Stimulated activated CD4-positive, alpha-beta T cell treated with anti-CD3 and anti-CD28 coated beads, Interleukin-15, amount 100 ng/mL, for 48 hours (primary cell): ENCODE measurements at regions not wholly inside any gene's neighbourhood (a gene's known extent, or its start where the extent isn't known, plus 50 kb on each side); places are given as distances from the start of the nearest gene placed in this dataset.
"Not testable (repeated sequence)": the region's sequence is repeated elsewhere in the genome, so short reads cannot be mapped to it uniquely, and the experiment has no call there.

ENCODE experiments used
- DNase-seq, 2 donors: peaks; one replicate each; pipeline ENCODE4 v3.0.0-alpha.2; 2020; ENCODE audit warnings: low read depth in 2 of 2

DNA sequence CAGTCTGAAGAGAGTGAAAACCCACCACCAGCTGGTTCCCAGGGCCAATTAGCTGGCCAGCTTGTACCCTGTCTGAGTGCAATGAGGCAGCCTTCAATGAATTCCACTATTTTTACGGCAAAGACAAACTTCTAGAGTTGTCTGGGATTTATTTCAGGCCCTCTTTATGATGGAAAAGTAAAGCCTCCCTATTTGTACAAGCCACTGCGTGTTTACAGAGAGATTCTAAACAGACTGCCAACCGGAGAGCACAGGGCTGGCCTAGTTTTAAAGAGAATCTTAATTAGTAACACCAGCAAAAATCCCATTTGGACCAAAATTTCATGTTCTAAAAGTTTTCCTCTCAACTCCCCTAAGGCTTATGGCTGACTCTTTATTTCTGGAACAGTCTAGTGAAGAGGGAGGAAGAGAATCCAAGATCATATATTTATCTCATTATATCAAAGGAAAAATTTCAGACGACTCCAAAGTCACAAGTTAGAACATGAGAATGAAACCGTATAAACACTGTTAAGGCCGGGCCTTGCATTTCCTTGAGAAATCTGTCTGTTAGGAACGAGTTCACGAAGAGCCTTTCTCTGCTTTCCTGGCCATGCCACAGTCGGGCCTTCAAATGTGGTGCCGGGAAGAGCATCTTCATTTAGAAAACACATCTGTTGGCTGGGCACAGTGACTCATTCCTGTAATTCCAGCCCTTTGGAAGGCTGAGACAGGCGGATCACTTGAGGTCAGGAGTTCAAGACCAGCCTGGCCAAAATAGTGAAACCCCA, 724.6 kb upstream of the NRP1 start:
- DNase-seq: no peak

DNA sequence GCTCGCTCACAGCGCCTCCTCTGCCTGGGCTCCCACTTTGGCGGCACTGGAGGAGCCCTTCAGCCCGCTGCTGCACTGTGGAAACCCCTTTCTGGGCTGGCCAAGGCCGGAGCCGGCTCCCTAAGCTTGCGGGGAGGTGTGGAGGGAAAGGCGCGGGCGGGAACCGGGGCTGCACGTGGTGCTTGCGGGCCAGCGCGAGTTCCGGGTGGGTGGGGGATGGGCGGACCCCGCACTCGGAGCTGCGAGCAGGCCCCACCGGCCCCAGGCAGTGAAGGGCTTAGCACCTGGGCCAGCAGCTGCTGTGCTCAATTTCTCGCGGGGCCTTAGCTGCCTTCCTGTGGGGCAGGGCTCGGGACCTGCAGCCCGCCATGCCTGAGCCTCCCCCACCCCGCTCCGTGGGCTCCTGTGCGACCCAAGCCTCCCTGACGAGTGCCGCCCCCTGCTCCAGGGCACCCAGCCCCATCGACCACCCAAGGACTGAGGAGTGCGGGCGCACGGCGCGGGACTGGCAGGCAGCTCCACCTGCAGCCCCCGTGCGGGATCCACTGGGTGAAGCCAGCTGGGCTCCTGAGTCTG, 721.0 kb upstream of the NRP1 start:
- DNase-seq: not testable (repeated sequence)

DNA sequence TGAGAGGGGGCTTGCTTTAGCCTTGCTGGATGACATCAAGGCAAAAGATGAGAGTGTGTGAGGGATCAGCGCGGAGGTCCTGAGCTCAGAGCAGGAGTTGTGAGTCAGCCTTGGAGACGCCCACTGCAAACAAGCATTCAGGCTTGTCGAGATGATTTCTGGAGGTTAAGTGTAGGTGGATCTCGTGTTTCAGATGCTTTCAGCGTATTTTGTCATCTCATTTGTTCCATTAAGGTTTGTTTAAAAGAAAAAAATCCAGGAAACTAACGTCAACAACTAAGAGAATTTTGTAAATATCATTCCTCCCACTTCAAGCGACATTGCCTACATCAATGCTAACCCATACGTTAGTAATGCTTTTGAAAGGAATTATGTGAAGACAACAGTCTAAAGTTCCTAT, 715.4 kb upstream of the NRP1 start:
- peak; percentile 3 to 19 for DNase-seq

DNA sequence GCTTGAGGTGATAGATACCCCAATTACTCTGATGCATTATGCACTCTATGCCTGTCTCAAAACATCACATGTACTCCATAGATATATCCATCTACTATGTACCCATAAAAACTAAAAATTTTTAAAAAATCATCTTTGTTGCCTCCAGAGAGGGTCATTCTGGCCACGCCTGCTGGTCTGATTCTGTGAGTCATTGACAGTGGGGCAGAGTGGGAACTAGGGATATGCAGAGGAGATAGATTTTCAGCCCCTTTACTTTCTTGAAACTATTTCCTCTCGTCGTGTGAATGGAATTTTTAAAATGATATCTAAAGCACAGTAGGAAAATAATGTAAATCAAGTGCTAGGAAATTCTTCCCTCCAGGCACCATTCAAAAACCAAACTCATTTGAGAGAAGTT, 715.0 kb upstream of the NRP1 start:
- no peak for DNase-seq

DNA sequence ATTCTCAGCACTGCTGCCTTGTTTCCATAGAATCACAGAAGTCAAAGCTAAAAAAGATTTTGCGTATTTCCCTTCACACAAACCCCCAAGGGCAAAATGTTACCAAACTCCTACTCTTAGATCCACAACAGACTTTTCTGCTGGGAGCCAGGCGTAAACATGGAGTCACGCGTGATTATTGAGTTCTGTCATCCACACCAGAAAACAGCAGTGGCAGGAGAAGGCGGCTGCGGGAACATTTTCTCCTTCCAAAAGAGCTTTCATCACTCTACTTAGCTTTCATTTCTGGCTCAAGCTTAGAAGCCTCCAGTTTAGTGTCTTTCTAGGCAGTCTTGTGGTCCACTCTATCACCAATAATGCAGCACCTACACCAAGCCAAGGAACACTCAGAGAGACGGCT, 712.9 kb upstream of the NRP1 start:
- DNase-seq: no peak

DNA sequence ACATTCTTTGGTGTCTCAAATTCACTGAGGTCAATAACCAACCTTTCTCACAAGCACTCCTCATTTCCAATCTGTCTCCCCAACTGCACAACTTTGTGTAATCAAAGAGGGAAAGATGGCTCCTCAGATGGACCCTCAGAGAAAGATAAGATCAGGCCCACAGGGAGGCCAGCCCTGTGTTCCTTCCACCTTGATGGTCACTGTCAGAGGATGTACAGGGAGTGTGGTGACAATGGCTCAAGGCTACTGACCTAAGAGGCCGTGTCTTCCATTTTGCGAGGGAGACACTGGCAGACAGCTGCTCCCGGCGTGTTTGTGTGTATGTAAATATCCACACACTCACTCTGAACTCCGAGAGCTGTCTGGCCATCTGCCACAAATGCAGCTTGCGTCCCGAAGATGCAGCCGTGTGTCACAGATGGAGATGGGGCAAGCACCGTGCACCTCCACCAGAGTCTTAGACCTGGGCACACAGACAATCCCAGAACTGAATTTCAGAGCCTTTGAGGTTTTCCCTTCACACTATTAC, 712.1 kb upstream of the NRP1 start:
- DNase-seq: no peak

DNA sequence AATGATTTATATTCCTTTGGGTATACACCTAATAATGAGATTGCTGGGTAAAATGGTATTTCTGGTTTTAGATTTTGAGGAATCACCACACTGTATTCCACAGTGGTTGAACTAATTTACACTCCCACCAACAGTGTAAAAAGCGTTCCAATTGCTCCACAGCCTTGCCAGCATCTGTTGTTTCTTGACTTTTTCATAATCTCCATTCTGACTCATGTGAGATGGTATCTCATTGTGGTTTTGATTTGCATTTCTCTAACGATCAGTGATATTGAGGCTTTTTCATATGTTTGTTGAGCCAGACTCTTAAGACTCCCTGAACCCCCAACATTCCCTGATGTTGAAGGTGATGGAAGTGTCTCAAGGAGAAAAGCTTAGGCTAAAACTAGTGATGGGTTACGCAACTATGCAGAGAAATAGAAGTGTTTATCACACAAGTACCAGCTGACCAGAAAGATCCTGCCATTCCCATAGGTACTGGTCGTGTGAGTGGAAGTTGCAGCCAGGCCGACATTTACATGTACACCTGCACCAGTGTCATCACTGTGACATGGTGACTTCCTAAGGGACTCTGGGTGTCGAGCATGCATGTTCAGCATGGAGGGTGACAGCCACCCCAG, 711.2 kb upstream of the NRP1 start:
- DNase-seq: no peak

DNA sequence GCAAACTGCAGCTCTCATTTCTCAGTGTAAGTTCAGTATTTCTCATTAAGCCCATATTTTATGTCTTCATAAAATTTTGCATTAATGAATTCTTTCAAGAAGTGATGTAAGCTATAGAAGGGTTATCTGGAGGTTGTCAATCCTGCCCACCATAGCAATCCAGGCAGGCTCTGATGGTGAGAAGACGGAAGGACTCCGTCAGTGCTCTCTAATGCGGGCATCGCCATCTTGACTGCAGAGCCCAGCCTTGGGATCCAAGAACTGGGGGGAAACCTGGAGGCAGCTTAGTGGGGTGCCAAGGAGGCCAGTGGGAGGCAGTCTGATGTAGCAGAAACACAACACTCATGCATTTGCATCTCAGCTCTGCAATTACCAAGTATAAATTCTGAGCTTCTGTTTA, 707.4 kb upstream of the NRP1 start:
- DNase-seq: no peak

DNA sequence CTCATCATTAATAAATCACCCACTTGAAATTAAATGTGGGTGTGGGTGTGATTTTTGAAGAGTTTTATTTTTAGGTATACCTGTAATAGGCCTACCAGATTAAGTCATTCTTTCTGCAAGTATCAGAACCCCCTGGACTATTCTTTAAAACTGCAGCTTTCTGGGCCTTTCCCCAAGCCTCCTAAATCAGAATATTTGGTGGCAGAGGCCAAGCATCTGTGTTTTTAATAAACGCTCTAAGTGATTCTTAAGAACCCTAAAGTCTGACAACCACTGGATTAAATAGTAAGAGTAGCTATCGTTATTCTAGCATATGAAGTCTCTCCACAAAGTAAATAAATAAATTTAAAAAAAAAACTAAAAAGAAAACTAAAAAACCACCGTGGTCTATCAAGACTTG, 703.0 kb upstream of the NRP1 start:
- DNase-seq: no peak

DNA sequence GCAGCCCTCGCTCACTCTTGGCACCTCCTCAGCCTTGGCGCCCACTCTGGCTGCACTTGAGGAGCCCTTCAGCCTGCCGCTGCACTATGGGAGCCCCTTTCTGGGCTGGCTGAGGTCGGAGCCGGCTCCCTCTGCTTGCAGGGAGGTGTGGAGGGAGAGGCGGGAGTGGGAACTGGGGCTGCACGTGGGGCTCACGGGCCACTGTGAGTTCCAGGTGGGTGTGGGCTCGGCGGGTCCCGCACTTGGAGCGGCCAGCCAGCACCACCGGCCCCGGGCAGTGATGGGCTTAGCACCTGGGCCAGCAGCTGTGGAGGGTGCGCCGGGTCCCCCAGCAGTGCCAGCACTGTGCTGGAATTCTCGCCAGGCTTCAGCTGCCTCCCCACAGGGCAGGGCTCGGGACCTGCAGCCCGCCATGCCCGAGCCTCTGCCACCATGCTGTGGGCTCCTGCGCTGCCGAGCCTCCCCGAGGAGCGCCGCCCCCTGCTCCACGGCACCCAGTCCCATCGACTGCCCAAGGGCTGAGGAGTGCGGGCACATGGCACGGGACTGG, 700.8 kb upstream of the NRP1 start:
- not testable (repeated sequence) for DNase-seq

DNA sequence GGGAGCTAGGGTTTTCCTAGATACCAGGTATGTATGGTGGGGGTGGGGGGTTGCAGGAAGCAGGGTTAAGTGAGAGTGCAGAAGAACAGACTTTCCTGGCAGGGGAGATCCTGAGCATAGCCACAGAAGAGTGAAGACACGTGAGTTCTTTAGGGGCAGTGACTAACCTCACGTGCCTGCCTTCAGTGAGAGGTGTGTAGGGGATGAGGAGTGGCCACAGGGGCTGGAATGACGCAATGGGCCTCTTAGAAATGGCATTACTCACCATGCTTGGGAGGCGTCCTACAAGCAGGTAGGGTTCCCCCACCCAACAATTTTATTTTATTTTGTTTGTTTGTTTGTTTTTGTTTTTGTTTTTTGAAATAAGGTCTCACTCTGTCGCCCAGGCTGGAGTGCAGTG, 698.6 kb upstream of the NRP1 start:
- no peak for DNase-seq

DNA sequence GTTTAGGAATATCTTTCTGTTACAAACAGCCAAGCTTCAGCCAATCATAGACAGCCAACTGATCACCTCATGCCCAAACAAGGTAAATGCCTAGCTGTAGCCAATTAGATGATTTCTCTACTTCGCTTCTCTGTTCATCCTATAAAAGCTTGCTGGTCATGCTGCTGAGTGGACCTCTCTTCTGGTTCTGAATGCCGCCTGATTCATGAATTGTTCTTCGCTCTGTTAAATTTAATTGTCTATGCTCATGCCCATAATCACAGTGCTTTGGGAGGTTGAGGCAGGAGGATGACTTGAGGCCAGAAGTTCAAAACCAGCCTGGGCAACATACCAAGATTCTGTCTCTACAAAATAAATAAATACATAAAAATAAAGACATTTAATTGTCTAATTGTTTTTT, 698.1 kb upstream of the NRP1 start:
- no peak for DNase-seq

DNA sequence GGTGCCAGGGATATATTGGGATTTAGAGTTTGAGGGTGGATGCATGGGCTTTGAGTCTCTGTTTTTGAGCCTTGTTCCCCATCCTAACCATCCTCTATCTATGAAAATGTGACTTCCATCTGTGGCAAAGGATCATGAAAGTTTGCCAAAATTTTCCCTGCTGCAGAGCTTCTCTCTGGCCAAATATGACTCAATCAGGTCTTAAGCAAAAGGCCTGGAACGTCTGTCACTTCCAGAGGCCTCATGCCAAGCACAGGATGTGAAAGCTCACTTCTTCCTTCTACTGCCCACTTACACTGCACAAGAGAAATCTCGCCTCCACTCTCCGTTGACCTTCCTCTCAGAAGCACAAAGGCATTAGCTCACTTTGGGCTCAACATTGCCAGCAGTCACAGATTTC, 696.9 kb upstream of the NRP1 start:
- no peak for DNase-seq

DNA sequence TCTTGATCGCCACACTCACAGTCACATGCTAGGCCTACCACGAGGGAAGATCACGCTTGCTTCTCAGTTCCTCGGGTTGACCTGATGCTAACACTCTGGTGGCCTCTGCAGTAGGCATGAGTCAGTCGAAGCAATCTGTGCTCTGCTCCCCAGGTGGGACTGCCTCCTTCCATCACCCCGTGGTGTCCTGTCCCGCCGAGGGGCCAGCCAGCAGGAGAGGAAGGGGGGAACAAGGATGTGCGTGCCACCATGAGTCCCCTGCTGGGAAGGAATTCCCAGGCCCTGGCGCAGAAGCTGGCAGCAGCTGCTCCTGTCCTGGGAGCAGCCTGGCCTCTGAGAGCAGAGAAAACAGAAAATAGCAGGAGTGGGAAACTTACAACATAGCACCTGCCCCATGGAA, 695.0 kb upstream of the NRP1 start:
- no peak for DNase-seq

DNA sequence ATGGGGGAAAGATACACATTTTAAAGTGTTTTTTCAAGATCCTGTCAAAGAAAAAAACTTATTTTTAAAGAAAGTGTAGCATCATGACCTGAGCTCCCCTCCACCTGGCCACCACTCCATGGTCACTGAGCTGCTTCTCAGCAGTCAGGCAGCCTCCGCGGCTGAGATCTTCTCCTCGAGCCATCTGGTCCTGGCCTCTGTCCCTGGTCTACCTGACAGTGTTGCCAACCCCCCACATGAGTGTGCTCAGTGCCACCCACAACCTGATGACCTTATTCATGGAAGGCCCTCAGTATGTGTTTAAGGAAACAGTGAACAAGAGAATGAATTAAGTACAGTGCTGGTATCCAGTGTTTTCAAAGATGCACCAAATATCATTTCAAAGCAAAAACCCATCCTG, 694.5 kb upstream of the NRP1 start:
- DNase-seq: no peak

DNA sequence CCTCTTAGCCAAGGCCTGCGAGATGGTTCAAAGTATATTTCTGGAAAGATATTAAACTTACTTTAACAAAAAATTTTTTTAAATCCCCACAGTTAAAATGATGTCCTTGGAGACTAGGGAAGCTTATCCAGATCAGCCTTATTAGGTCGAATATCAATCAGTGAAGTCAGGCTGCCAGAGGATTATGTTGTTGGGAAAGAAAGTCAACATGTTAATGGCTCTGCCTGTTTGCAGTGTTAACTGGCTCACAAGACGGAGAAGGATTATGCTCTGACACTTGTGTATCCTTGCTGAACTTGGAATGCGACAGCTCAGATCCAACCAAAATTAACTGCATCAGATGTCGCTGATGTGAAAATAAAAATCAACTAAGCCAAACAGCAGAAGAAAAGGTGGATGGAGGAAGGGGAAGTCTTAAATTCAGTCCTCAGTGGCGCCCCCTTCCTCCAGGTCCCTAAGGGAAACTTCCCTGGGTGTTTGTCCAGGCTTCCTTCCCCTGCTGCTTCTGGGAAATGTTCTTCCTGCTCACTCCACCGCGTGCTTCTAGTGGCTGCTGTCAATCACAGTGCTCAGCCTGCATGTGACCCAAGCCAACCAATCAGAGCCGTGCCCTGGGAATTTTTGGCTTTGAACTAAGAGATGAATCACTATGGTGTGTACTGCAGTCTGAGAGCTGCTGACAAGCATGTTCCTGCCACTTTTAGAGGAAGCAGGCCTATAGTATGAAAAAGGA, 690.4 kb upstream of the NRP1 start:
- no peak for DNase-seq

DNA sequence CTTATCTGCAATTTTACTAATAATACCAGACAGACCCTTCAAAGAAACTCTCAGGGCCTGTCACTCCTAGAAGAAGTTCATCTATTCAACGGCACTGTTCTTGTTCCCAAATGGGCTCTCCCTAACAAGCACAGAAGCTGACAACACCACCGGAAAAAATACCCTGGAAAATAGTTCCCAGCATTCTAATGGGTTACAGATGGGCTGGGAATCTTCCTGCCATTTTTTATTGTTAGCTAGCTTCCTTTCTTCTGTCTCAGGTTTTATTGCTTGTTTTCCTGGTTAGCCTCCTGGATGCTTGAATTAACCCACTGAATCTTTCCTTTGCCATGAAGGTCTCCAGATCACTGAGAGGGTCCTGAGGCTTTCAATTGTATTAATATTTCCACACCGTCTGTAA, 689.8 kb upstream of the NRP1 start:
- no peak for DNase-seq

DNA sequence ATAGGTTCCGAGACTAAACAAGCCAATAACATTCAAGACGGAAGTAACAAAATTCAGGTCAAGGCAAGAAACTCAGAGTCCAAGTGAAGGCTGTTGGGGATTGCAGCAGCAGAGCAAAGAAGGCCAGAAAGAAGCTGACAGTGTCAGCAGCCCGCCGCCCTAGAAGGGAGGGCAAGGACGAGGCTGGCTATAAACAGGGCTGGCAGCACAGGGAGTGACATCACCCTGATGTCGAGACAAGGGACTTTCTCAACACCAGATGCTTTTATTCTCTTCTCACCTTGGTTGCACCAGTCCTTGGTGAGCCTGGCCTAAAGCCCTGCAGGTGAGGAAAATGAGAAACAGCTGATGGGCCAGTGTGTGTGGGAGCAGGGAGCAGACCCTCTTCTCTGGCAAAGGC, 687.7 kb upstream of the NRP1 start:
- no peak for DNase-seq

DNA sequence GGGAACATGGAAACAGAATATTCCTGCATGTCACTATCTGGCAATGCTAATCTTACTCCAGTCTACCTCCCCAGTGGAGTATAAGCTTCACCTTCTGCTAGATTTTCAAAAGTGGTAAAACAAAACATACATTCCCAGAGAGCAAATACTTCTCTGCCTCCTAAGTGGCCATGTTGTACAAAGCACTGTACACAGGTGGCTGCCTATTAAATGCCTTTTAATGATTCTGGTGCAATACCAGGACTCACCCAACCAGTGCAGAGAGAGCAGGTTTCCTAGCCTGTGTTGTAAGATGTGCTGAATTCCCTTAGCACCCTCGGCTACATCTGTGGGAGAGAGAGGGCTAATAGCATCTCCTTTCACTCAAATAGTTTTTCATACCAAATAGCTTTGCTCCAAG, 684.3 kb upstream of the NRP1 start:
- DNase-seq: no peak

DNA sequence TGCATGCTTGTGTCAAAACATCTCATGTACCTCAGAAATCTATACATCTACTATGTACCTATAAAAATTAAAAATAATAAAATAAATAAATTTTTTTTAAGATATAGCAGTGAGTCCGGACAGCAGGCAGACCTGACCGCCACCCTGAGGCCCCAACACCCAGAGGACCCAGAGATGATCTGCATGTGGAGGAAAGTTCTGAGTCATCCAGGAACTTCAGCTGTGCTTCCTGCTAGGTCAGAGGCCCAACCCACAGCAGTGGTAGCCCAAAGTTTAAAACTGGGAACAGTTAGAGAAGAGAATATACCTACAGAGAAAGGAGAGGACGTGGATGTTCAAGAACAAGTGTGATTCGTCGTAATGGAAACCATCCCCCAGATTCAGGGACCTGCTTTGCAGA, 683.7 kb upstream of the NRP1 start:
- DNase-seq: no peak

DNA sequence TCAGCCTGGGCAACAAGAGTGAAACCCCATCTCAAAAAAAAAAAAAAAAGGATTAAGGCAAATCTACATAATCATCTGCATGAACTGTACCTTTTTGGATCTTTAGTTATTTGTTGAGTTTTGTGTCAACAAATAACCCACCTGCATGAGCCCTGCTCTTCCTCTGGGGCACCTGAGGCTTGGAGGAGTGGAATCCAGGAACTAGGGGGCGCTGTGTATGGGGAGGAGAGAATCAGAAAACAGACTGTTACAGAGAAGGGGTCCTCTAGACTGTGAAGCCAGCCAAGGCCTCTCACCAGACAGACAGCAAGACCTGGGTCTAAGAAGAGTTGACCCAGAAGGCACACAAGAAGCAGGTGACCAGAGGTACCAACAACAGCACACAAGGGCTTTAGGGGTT, 682.8 kb upstream of the NRP1 start:
- no peak for DNase-seq

DNA sequence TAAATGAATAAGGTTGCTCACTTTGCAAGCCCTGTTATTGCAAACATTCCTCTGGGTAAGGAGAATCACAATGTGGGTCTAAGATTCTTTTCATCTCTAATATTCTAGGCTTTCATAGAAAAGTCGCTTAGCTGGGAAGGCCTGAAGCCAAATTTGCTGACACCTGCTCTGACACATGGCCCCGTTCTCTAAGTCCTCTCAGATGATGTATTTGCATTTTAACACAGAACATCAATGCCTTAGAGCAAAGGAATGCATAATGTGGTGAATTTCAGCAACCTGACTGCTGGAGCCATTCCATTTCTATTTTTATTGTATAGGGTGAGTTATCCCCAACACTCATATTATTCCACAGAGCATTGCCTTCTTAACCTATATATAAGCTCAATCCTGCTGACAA, 682.1 kb upstream of the NRP1 start:
- no peak for DNase-seq
